ENCODE measurements at regions not wholly inside any gene's neighbourhood (a gene's known extent, or its start where the extent isn't known, plus 50 kb on each side); places are given as distances from the start of the nearest gene placed in this dataset.

- DNase-seq (ENCODE audit: low read depth in 2 of 2): no peak
These were observed 64.2 kb upstream of the TMCC3 start for GRCh38 chr12:94714378-94715114.

GRCh38 chr12:94712815-94713515, 62.6 kb upstream of the TMCC3 start:
- DNase-seq (ENCODE audit: low read depth in 2 of 2): no peak

- DNase-seq (ENCODE audit: low read depth in 2 of 2): no peak
These were observed 60.6 kb upstream of the TMCC3 start for GRCh38 chr12:94710933-94711332.

- DNase-seq (ENCODE audit: low read depth in 2 of 2): no peak
These were observed 57.5 kb upstream of the TMCC3 start for GRCh38 chr12:94707892-94708291.

GRCh38 chr12:94707036-94707435, 56.7 kb upstream of the TMCC3 start:
- no peak for DNase-seq (ENCODE audit: low read depth in 2 of 2)

GRCh38 chr12:94706250-94706661, 55.9 kb upstream of the TMCC3 start:
- no peak for DNase-seq (ENCODE audit: low read depth in 2 of 2)

GRCh38 chr12:94705676-94706075, 55.3 kb upstream of the TMCC3 start:
- DNase-seq (ENCODE audit: low read depth in 2 of 2): no peak

- no peak for DNase-seq (ENCODE audit: low read depth in 2 of 2)
These were observed 54.3 kb upstream of the TMCC3 start for GRCh38 chr12:94704452-94705306.

- DNase-seq (ENCODE audit: low read depth in 2 of 2): no peak
These were observed 52.3 kb upstream of the TMCC3 start for GRCh38 chr12:94702696-94703095.

- DNase-seq (ENCODE audit: low read depth in 2 of 2): no peak
These were observed 51.4 kb upstream of the TMCC3 start for GRCh38 chr12:94701711-94702110.

- DNase-seq (ENCODE audit: low read depth in 2 of 2): no peak
These were observed 50.3 kb upstream of the TMCC3 start for GRCh38 chr12:94700662-94701061.
